ENCODE measurements at regions not wholly inside any gene's neighbourhood (a gene's known extent, or its start where the extent isn't known, plus 50 kb on each side); places are given as distances from the start of the nearest gene placed in this dataset.

DNA sequence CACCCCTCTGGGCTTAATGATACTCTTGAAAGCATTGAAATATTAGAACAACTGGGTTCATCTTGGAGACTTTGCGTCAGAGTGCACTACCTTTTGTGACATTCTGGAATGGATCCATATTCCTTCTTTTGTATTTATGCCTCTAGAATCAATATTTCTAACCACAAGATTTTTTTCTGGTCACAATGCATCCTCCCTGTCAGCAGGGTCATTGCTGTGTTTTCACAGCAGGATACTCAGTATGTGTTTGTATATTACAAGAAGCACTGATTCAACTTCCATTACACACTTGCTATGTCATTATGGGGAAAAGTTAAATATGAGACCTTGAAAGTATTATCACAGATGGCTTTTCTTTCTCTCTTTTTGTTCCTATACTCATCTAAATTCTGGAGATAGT is 370.0 kb downstream of the HS3ST3B1 start:
- Mint-ChIP-seq H3K4me1 (ENCODE audit: low read depth) (no peaks in the 10 kb centered on the region), H3K27ac (no peak overlapping the region), H3K9me3 (no peaks in the 10 kb centered on the region), H3K4me3 (no peak overlapping the region), H3K36me3 (ENCODE audit: insufficient read depth in 2 of 2) (no peaks in the 10 kb centered on the region), H3K27me3 (ENCODE audit: low read depth) (peaks cover 11% of the 10 kb centered on the region)
- DNase-seq (no peak), ATAC-seq (replicated peaks in 1 of 2) (no peak)

DNA sequence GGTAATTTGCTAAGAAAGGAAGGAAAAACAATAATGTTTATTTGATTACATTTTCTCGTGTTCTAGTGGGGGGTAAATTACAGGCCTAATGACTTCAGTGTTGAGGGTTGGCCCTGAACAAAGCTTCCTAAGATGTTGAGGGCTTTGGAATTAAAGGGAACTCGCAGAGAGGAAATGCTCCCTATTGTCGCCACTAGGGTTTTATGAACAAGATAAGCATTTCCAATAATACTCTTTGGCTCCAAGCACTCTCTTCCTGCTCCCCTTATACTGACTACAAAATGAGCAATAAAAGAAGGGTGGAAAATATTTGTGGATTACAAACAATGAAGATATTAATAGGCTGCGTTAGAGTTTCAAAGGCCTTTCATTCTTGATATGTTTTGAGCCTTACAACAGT is 363.6 kb downstream of the HS3ST3B1 start:
- Mint-ChIP-seq H3K9me3 (no peaks in the 10 kb centered on the region), H3K4me3 (no peak overlapping the region), H3K27me3 (ENCODE audit: low read depth) (peaks cover 6% of the 10 kb centered on the region), H3K27ac (no peak overlapping the region), H3K4me1 (ENCODE audit: low read depth) (no peaks in the 10 kb centered on the region), H3K36me3 (ENCODE audit: insufficient read depth in 2 of 2) (no peaks in the 10 kb centered on the region)
- no peak for ATAC-seq (replicated peaks in 1 of 2)
- DNase-seq, result no peak

DNA sequence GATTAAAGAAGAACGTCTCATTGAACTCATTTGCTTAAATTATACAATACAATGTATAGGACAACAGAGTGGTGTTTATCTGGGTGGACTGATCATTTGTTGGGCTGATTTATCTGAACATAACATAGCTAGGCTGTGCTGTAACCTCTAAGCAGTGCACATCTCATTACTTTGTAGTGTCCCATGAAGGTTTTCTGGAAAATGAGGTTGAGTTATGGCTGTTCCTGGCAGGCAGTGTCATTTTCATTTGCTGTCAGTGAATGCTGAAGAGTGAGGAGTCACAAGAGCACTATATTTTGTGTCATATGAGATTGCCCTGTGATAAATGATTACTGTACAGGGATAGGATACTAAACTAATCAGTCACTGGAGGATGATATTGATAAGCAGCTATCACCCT is 340.2 kb downstream of the HS3ST3B1 start:
- Mint-ChIP-seq H3K27me3 (ENCODE audit: low read depth) (no peaks in the 10 kb centered on the region), H3K27ac (no peak overlapping the region), H3K9me3 (no peaks in the 10 kb centered on the region), H3K4me1 (ENCODE audit: low read depth) (no peaks in the 10 kb centered on the region), H3K36me3 (ENCODE audit: insufficient read depth in 2 of 2) (no peaks in the 10 kb centered on the region), H3K4me3 (no peak overlapping the region)
- ATAC-seq (replicated peaks in 1 of 2) (no peak), DNase-seq (no peak)

DNA sequence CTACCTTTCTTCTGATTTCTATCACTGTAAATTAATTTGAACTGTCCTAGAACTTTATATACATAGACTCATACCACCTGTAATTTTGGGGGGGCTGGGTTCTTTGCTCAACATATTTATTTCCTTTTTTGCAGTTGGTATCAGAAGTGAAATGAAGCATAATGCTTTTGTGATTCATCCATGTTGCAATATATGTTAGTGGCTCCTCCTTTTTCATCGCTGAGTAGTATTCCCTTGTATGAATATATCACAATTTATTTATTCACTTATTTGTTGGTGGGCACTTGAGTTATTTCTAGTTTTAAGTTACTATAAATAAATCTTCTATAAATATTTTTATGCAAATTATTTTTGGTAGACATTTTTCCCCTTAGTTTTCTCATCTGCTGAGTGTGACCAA is 336.4 kb downstream of the HS3ST3B1 start:
- no peaks in the 10 kb centered on the region for H3K36me3 Mint-ChIP-seq (ENCODE audit: insufficient read depth in 2 of 2)
- no peaks in the 10 kb centered on the region for H3K27me3 Mint-ChIP-seq (ENCODE audit: low read depth)
- no peak overlapping the region for H3K27ac Mint-ChIP-seq
- H3K9me3 Mint-ChIP-seq, result no peaks in the 10 kb centered on the region
- no peaks in the 10 kb centered on the region for H3K4me1 Mint-ChIP-seq (ENCODE audit: low read depth)
- DNase-seq (no peak), ATAC-seq (replicated peaks in 1 of 2) (no peak)
- H3K4me3 Mint-ChIP-seq, result no peak overlapping the region

DNA sequence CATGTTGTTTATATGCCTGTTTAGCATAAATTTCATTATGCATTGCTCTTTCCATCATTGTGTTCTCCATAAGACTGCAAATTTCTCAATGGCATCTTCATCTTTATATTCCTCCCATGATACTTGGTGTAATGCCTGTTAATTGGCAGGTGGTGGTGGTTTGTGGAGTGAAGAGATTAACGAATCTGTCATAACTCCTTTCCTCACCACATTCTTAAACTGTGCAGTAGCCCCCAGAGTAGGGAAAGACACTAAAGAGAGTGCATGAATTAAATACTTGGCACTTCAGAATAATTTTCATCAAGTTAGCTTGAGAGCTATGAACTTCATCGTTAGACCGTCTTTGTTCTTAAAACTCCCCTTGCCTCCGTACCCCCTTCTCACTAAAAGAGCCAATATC is 329.7 kb downstream of the HS3ST3B1 start:
- no peak for DNase-seq
- ATAC-seq (replicated peaks in 1 of 2), result no peak
- peaks cover 0 to 2% of the 10 kb centered on the region in 2 donors for H3K9me3 Mint-ChIP-seq
- no peaks in the 10 kb centered on the region for H3K4me1 Mint-ChIP-seq (ENCODE audit: low read depth)
- no peaks in the 10 kb centered on the region for H3K27me3 Mint-ChIP-seq (ENCODE audit: low read depth)
- no peak overlapping the region for H3K27ac Mint-ChIP-seq
- no peak overlapping the region for H3K4me3 Mint-ChIP-seq
- H3K36me3 Mint-ChIP-seq (ENCODE audit: insufficient read depth in 2 of 2), result no peaks in the 10 kb centered on the region

DNA sequence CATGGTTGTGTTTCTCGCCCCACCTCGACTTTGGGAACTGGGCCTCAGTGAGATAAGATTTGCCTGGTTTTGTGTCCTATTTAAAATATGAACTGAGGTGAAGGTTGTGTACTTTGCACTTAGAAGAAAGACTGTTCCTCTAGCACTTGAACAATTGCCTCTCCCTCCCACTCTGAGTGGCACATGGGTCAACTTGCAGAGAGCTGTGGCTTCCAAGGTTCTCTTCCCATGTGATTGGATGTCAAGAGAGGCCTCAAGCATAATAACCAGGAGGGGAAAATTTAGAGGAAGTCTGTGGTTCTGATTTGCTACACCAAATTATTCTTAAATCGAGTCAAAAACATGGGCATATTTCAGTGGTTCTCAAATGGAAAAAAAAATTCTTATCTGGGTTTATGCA is 329.2 kb downstream of the HS3ST3B1 start:
- H3K27me3 Mint-ChIP-seq (ENCODE audit: low read depth), result no peaks in the 10 kb centered on the region

DNA sequence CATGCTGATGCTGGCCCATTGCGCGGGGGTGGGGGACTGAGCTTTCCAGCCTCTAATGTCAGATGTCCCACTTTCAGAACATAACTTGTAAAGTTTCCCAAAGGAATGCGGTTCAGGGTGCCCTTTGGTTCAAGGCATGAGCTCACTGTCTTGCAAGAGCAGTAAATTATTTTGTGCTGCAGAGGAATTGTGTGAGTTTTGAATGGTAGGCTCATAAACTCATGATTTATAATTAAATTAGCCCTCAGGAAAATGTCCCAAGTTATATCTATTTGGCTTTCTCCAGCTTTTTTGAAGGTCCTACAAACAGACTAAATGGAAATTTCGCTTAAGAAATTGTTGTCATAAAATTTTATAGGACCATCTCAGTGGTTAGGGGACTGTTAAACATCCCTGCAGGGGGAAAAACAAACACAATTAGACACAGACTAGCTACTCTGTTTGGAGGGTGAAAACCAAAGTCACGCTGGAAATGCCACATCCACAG is 321.8 kb downstream of the HS3ST3B1 start:
- no peak overlapping the region for H3K4me3 Mint-ChIP-seq
- H3K27ac Mint-ChIP-seq, result no peak overlapping the region
- no peaks in the 10 kb centered on the region for H3K36me3 Mint-ChIP-seq (ENCODE audit: insufficient read depth in 2 of 2)
- H3K27me3 Mint-ChIP-seq (ENCODE audit: low read depth), result no peaks in the 10 kb centered on the region
- DNase-seq, result no peak
- H3K9me3 Mint-ChIP-seq, result no peaks in the 10 kb centered on the region
- no peaks in the 10 kb centered on the region for H3K4me1 Mint-ChIP-seq (ENCODE audit: low read depth)
- no peak for ATAC-seq (replicated peaks in 1 of 2)

More for the DNA sequence above, 329.2 kb downstream of the HS3ST3B1 start:
- DNase-seq, result no peak
- H3K36me3 Mint-ChIP-seq (ENCODE audit: insufficient read depth in 2 of 2), result no peaks in the 10 kb centered on the region
- no peak overlapping the region for H3K27ac Mint-ChIP-seq
- H3K9me3 Mint-ChIP-seq, result peaks cover 0 to 2% of the 10 kb centered on the region in 2 donors
- H3K4me3 Mint-ChIP-seq, result no peak overlapping the region
- ATAC-seq (replicated peaks in 1 of 2), result no peak
- H3K4me1 Mint-ChIP-seq (ENCODE audit: low read depth), result no peaks in the 10 kb centered on the region

DNA sequence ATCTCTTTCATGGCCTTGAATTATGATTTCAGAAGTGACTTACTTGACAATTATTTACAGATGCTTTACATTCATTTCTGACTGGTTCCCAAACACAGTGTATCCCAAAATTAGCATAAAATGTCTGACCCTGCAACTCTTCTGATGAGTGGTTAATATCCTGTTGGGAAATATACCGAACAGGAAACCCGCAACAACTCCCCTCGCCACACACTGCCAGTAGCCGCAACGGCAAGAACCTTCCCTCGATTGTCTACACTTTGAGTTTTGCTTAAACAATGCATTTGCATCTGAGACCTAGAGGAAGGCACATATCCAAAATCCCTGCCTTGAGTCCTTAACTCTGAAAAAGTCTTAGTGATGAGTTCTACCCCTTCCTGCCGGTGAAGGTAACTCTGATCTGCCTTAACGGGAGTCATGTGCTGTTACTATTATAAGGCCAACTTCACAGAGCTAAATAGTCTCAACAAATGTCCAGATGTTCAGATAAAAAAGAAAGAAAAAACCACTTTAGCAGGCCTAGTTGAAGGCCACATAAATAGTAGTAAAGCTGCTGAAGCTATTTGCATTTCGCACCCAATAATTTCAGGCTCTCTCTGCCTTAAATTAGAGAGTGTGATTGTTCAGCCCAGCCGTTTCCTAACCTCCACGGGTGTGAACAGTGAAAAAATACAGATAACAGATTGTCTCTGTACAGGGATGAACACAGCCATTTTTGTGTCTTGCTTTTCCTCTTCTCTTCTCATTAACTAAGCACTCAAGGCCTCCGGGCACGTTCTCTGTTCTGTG is 321.1 kb downstream of the HS3ST3B1 start:
- Mint-ChIP-seq H3K27me3 (ENCODE audit: low read depth) (no peaks in the 10 kb centered on the region), H3K27ac (no peak overlapping the region), H3K9me3 (no peaks in the 10 kb centered on the region), H3K4me1 (ENCODE audit: low read depth) (no peaks in the 10 kb centered on the region), H3K4me3 (no peak overlapping the region), H3K36me3 (ENCODE audit: insufficient read depth in 2 of 2) (no peaks in the 10 kb centered on the region)
- no peak for ATAC-seq (replicated peaks in 1 of 2)
- no peak for DNase-seq

DNA sequence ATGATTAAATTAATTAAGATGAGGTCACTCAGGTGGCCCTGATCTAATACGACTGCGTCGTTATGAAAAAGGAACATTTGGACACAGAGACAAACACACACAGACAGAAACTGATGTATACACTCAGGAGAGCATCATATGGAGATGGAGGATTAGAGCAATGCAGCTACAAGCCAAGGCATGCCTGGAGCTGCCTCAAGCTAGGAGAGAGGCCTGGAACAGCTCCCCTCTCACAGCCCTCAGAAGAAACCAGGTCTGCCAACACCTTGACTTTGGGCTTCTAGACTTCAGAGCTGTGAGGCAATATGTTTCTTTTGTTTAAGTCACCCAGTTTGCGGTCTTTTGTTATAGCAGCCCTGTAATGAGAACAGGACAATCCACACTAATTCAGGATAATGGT is 318.9 kb downstream of the HS3ST3B1 start:
- DNase-seq (no peak), ATAC-seq (replicated peaks in 1 of 2) (no peak)
- Mint-ChIP-seq H3K27me3 (ENCODE audit: low read depth) (no peaks in the 10 kb centered on the region), H3K4me3 (no peak overlapping the region), H3K4me1 (ENCODE audit: low read depth) (no peaks in the 10 kb centered on the region), H3K9me3 (no peaks in the 10 kb centered on the region), H3K27ac (no peak overlapping the region), H3K36me3 (ENCODE audit: insufficient read depth in 2 of 2) (no peaks in the 10 kb centered on the region)

DNA sequence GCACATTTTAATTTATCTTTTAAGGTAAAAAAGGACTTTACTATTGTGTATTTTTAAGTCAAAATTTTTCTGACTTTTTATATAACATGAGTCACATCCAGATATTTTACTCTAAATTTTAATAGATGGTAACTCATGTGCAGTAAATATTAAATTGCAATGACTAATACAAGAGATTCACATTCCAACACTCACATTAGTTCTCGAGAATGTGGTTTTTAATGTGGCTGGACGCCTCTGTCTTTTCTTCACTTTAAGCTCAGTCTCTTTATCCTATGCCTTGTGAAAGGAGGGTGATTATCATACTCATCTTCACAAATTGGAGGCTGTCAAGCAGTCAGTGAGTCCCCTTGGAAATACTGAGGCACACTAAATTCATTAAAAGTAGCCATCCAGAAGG is 315.6 kb downstream of the HS3ST3B1 start:
- DNase-seq (no peak), ATAC-seq (replicated peaks in 1 of 2) (no peak)
- H3K27ac Mint-ChIP-seq, result no peak overlapping the region
- no peaks in the 10 kb centered on the region for H3K27me3 Mint-ChIP-seq (ENCODE audit: low read depth)
- H3K36me3 Mint-ChIP-seq (ENCODE audit: insufficient read depth in 2 of 2), result peaks cover 0 to 3% of the 10 kb centered on the region in 2 donors
- no peaks in the 10 kb centered on the region for H3K4me1 Mint-ChIP-seq (ENCODE audit: low read depth)
- H3K4me3 Mint-ChIP-seq, result no peak overlapping the region
- H3K9me3 Mint-ChIP-seq, result peaks cover 2 to 4% of the 10 kb centered on the region in 2 donors

DNA sequence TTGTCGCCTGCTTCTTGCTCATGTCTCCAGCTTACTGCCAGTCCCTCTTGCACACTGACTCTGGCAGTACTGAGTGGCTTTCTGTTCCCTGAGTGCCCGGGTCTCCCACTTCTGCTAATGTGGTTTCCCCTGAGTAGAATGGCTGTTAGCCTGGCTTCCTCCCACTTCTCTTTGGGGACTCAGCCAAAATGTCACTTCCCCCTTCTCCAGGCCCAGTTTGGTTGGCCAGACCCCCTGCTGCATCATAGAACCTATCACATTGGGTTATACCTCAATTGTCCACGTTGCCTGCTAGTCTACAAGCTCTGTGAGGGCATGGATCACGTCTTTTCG is 304.4 kb downstream of the HS3ST3B1 start:
- Mint-ChIP-seq H3K36me3 (ENCODE audit: insufficient read depth in 2 of 2) (peaks cover 0 to 7% of the 10 kb centered on the region in 2 donors), H3K27ac (no peak overlapping the region), H3K27me3 (ENCODE audit: low read depth) (no peaks in the 10 kb centered on the region), H3K4me1 (ENCODE audit: low read depth) (peaks cover 10% of the 10 kb centered on the region), H3K9me3 (peaks cover 8 to 14% of the 10 kb centered on the region in 2 donors), H3K4me3 (peak overlapping the region in 1 of 2 donors; percentile 40)
- ATAC-seq (replicated peaks in 1 of 2) (no peak), DNase-seq (no peak)

DNA sequence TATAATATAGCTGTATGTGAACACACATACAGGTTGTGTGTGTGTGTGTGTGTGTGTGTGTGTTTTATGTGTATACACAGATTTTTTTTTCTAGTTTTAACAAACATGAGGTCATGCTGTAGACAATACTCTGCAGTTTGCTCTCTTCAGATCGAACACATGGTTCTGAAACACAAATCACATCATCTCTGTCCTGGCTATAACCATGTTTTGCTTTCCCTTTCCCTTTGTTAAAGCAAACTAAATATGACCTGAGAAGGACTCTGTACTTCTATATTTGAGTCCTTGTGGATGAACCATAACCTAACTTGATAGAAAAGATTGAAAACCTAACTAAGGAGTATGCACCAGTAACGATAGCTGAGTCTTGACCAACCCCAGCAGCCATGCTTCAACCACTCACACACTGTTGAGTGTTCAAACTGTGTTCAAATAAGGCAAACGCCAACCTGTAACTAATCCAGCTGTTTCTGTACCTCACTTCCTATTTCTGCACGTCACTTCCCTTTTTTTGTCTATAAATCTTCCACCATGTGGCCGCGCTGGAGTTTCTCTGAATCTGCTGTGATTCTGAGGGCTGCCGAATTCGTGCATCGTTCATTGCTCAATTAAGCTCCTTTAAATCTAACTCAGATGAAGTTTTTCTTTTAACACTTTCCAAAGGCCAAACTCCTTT is 303.8 kb downstream of the HS3ST3B1 start:
- Mint-ChIP-seq H3K27me3 (ENCODE audit: low read depth) (no peaks in the 10 kb centered on the region), H3K4me3 (peak overlapping the region in 1 of 2 donors; percentile 40), H3K36me3 (ENCODE audit: insufficient read depth in 2 of 2) (peaks cover 3 to 4% of the 10 kb centered on the region in 2 donors), H3K9me3 (peaks cover 8 to 10% of the 10 kb centered on the region in 2 donors), H3K27ac (no peak overlapping the region), H3K4me1 (ENCODE audit: low read depth) (peaks cover 10% of the 10 kb centered on the region)
- DNase-seq (no peak), ATAC-seq (replicated peaks in 1 of 2) (no peak)

DNA sequence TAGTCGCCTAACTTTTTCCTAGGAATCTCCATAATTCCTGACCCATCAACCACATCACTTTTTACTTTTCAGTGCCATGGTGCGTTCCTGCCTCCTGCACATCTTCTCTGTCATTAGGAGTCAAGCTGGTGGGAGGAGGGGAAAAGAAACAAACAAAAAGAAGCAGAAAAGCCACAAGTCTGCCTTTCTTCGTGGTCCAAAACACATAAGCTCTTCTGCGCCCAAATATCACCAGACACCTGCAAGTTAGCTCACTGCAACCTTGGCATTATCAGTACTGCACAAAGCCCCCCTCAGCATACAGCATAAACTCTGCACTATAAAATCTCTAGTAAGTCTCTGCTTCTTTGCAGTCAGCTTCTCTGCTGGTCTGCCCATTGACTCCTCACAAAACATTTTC is 295.3 kb downstream of the HS3ST3B1 start:
- Mint-ChIP-seq H3K4me1 (ENCODE audit: low read depth) (peaks cover 10% of the 10 kb centered on the region), H3K4me3 (no peak overlapping the region), H3K9me3 (peaks cover 5% of the 10 kb centered on the region in 2 donors), H3K27ac (no peak overlapping the region), H3K27me3 (ENCODE audit: low read depth) (no peaks in the 10 kb centered on the region), H3K36me3 (ENCODE audit: insufficient read depth in 2 of 2) (peaks cover 4 to 5% of the 10 kb centered on the region in 2 donors)
- ATAC-seq (replicated peaks in 1 of 2) (no peak), DNase-seq (no peak)

Data from activated T-cell treated with anti-CD3 and anti-CD28 coated beads, Interleukin-2, amount 50 U/mL, for 72 hours (primary cell).